Fibroblast of skin of left biceps (primary cell): ENCODE measurements at regions not wholly inside any gene's neighbourhood (a gene's known extent, or its start where the extent isn't known, plus 50 kb on each side); places are given as distances from the start of the nearest gene placed in this dataset.
A peak's percentile ranks its signal among the peaks of the same experiment; 100 is the strongest.
"Not testable (repeated sequence)": the region's sequence is repeated elsewhere in the genome, so short reads cannot be mapped to it uniquely, and the experiment has no call there.

Experiments
- DNase-seq, 2 experiments: peaks; one replicate each; pipeline ENCODE4 v3.0.0-alpha.2; 2013; ENCODE audit warnings: low read depth in 2 of 2

DNA sequence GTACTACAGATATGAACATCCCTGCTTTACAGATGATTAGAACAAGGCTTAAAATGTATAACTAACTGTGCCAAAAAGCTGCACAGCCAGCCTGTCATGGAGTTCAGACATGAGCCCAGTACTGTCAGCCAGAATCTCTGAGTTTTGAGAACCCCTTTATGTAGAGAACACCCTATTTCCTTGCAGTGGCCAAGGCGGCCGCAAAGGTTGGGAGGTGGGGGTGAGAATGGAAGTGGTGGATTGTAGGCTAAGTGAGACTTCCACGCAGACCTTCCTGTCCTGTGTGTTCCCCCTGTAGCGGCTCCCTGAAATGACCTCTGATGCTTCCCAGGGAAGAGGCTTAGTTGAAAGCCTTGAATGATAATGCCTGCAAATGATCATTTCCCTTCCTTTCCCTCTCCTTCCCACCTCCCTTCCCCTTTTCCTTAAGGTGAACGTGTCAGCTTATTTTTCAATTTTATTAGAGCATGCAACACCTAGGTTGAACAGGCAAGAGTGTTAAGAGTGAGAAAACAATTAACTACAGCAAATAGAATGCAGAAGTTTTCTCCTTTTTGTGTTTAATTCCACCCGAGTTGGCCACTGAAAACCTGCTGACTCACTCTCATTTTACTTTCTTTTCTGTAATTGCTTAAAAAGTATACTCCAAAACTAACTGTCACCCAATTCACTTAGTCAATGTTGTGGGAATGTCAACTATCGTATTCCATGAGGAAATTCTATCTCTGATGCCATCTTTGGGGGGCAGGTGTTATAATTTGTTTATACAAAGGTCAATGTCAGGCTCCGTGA lies 167.0 kb upstream of the EDNRB start:
- DNase-seq: no peak

- no peak for DNase-seq
Measured at GRCh38 chr13:78084401-78084800, 165.8 kb upstream of the EDNRB start.

GRCh38 chr13:78078168-78078567 lies 159.5 kb upstream of the EDNRB start:
- no peak for DNase-seq

GRCh38 chr13:78067290-78067689 lies 148.7 kb upstream of the EDNRB start:
- DNase-seq: no peak

DNA sequence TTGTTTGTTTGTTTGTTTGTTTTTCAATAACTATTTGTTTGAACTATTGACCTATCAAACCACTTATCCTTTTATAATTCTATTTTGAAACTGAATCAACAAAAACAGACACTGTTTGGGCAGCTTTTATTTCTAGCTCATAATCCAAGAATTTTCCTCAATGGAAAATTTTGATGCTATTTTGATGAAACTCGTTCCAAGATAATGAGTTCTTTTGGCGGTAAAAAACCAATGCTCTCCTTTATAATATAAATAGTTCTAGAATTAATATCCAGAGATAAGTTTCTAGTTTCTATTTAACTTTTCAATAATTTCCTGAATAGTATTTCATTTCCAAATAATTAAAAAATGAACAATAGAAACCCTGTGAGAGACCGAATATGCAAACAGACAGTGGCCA lies 146.5 kb upstream of the EDNRB start:
- DNase-seq: no peak

DNA sequence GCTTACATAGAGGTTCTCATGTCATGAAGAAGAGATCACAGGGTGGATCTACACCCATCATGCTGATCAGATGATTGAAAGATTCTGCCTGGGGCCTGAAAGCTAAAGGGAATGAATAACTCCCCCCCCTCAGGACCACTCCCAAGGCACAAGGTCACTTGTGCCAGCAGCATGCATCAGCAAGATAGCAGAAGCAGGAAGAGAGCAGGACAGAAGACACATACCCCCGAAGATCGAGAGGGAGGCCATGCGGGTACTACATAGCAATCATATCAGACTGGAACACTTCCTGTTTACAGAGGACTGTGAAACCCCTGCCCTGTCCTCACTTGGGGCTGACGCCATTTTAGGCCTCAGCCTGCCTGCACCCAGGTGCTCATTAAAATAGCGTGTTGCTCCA lies 143.2 kb upstream of the EDNRB start:
- DNase-seq: no peak

- no peak for DNase-seq
Measured at GRCh38 chr13:78060966-78061365, 142.3 kb upstream of the EDNRB start.

DNA sequence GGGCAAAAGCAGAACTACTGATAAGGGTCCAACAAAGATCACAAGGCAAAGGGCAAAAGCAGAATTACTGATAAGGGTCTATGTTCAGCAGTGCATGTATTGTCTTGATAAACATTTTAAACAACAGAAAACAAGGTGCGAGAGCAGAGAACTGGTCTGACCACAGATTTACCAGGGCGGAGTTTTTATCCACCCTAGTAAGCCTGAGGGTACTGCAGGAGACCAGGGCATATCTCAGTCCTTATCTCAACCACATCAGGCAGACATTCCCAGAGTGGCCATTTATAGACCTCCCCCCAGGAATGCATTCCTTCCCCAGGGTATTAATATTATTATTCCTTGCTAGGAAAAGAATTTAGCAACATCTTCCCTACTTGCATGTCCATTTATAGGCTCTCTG lies 138.2 kb upstream of the EDNRB start:
- not testable (repeated sequence) for DNase-seq

- DNase-seq: no peak
Measured at GRCh38 chr13:78054157-78054556, 135.5 kb upstream of the EDNRB start.

- DNase-seq: no peak
Measured at GRCh38 chr13:78047151-78047550, 128.5 kb upstream of the EDNRB start.

DNA sequence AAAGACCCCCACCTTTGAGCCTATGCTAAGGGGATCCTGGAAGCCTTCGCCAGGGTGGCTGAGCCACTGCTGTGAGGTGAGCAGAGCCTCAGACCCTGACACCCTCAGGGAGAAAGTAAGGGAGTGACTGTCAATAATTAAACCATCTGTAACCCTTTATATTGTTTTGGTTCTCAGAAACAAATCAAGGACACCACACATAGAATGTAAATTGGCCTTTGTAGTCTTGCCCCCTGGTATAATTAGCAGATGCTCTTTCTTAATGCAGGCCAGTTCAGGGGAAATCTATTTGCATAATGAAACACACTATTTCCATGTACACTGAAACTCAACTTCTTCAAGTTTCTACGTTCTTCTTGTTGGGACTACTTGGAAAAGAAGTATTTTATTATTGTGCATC lies 127.7 kb upstream of the EDNRB start:
- no peak for DNase-seq

DNA sequence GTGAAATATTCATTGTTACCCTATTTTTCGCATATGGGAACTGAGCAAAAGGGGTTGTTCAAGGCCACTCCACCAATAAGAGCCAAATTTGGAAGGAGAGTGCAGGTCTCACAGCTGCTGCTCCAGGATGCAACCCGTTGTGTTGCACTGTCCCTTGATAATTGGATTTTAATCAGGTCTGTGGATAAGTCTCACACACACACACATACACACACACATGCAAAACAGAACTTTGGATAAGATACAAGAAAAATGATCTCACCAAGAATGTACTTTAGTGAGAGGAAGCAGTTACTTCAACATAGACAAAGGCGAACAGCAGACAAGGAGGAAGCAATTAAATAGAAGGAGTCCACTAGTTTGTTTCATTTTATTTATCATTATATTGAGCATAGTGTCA lies 127.3 kb upstream of the EDNRB start:
- DNase-seq: no peak

GRCh38 chr13:78041366-78041765 lies 122.7 kb upstream of the EDNRB start:
- DNase-seq: not testable (repeated sequence)

DNA sequence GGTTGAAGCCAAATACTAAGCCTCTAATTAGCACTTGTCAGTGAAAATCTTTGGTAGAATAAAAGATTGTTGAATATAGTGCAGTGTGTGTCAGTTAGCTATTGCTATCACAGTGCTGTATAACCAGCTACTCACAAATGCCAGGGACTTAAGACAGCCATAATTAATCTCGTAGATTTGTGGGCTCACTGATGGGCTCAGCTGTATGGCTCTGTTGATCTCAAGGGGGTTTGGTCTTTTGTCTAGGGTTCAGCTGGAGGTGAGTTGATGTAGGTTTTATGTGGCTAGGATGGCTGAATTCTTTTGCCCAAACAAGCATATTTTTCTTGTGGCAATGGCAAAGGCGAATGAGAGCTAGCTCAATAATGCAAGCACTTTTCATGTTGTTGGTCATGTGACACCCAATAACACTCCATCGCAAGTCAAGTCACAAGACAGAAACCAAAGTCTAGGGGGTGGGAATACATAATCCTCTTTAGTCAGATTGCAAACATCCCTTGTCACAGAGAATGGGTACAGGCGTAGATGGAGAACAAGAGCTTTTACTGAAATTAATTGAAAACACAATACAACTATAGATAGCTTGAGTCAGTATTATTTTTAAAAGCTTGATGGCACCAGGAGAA lies 121.7 kb upstream of the EDNRB start:
- no peak for DNase-seq

GRCh38 chr13:78036841-78037240 lies 118.2 kb upstream of the EDNRB start:
- DNase-seq: no peak

DNA sequence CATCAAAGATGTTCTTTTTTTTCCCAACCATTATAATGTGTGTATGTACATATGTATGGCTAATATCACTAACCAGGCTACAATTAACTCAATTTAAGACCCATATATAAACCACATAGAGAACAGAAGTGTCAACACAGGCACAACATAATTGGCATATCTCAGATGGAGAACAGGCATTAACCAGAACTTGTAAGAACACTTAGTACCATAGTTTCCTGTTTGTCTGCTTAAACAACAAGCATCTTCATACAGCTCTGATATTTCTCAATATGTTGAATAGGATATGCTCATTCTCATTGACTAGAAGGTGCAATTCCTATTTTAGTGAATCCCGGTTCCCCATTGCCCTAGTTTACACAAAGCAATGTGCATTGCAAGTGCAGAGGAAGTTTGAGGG lies 116.9 kb upstream of the EDNRB start:
- no peak for DNase-seq

DNA sequence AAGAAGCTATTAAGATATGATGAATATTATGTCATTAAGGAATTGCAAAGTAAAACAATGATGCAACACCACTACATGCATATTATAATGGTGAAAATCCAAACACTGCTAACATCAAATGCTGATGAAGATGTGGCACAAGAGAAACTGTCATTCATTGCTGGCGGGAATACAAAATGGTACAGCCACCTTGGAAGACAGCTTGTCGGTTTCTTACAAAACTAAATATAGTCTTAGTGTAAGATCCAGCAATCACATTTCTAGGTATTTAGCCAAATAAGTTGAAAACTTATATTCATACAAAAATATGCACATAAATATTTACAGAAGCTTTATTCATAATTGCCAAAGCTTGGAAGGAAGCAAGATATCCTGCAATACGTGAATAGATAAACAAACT lies 114.9 kb upstream of the EDNRB start:
- no peak for DNase-seq

DNA sequence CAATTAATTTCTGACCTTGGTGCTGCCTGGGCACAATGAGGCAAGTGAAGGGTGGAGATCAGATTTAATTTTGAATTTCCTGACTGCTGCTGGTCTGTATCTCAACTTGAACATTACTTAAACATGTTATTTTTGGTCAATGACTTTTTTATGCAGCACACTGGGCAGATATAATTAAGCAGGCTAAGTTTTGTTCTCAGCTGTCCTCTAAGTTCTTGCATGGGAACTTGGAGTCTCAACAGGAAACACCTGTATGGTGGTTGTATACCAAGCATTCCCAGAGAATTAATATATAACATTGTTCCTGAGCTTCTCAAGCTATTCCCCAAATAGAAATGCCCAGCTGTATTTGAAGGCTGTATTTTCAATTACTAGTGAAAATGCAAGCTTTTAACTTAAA lies 113.5 kb upstream of the EDNRB start:
- DNase-seq: no peak

GRCh38 chr13:78030341-78030896 lies 111.8 kb upstream of the EDNRB start:
- no peak for DNase-seq

GRCh38 chr13:78029901-78030300 lies 111.3 kb upstream of the EDNRB start:
- DNase-seq: no peak

GRCh38 chr13:78028960-78029359 lies 110.3 kb upstream of the EDNRB start:
- DNase-seq: no peak

DNA sequence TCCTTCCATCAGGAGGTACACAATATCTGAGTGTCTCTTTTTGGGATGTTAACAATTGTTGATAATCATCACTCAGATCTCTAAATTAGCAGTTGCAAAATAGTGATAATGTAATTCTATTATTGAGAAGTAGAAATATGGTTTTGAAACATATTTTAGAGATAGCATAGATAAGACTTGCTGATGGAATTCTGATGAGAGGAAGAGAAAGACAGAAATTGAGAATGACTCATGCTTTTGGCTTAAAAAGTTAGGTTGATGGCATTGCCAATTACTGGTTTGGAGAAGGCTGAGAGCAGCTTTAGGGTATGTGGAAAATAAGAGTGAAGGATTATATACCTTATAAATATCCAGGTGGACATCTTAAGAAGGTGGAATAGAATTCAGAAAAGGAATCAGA lies 106.4 kb upstream of the EDNRB start:
- DNase-seq: no peak

DNA sequence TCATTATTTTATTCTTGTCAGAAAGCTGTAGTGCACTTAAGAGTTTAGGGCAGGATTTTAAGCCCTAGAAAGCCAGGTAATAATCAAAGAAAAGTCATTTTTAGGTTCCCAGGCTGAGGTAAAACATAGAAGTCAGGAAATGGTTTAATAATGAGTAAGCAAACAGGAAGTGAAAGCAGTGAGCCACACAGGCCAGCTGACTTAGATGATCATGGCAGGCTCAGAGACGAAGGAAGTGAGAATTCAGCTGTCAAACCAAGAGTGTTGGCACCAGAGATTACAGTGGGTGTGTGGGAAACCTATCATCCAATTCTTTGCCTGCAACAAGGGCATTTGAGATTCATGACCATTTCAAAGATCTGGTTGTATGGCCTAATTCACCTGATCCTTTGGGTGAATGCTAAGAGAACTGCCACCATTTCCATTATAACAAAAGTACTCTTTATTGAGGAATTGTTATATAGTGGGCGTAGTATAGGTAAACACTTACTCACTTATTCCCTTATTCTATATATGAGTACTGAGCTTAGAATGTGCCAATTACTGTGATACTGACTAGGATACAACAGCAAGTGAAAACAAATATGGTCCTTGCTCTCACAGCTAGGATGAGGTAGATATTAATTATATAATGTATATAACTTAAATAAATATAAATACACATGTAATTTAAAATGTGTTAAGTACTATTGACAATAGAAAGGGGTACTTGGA lies 103.7 kb upstream of the EDNRB start:
- peak in 1 of 2 experiments; percentile 1 for DNase-seq
